PFSK-1 (cell line): ENCODE measurements at regions not wholly inside any gene's neighbourhood (a gene's known extent, or its start where the extent isn't known, plus 50 kb on each side); places are given as distances from the start of the nearest gene placed in this dataset.

Source experiments
- POLR2AphosphoS5 ChIP-seq: IDR thresholded peaks from 2 replicates; pipeline ENCODE4 v1.6.1; 2012; ENCODE audit warnings: low read depth, mild to moderate bottlenecking, control low read depth, low read length, moderate library complexity
- REST ChIP-seq, 2 experiments: IDR thresholded peaks; 2 replicates each; pipeline versions ENCODE4 v1.6.1 to v1.8.0; 2011 to 2012; ENCODE audit warnings: low read depth in 2 of 2, low read length in 2 of 2, control low read depth in 1 of 2, inconsistent platforms in 1 of 2, mild to moderate bottlenecking in 1 of 2, moderate library complexity in 1 of 2; ENCODE audit not compliant: insufficient read depth in 1 of 2
- SIN3A ChIP-seq: IDR thresholded peaks from 2 replicates; pipeline ENCODE4 v1.6.1; 2012; ENCODE audit warnings: mild to moderate bottlenecking, low read length, moderate library complexity, borderline replicate concordance; ENCODE audit not compliant: insufficient read depth
- TAF1 ChIP-seq: IDR thresholded peaks from 2 replicates; pipeline ENCODE4 v1.6.1; 2012; ENCODE audit warnings: low read length, control low read depth, borderline replicate concordance; ENCODE audit not compliant: insufficient read depth

GRCh38 chr1:81525085-81525484 is 275.6 kb upstream of the ADGRL2 start:
- TF ChIP-seq POLR2AphosphoS5, result no peak
- TF ChIP-seq TAF1, result no peak
- TF ChIP-seq SIN3A, result no peak
- no peak for TF ChIP-seq REST (IDR thresholded peaks at IDR 0.05; ENCODE audit: insufficient read depth in 1 of 2, low read depth in 2 of 2, low read length in 2 of 2)
